Endothelial cell of umbilical vein (primary cell): ENCODE measurements at regions not wholly inside any gene's neighbourhood (a gene's known extent, or its start where the extent isn't known, plus 50 kb on each side); places are given as distances from the start of the nearest gene placed in this dataset.

Experiments
- BruUV-seq: library from RNA; stranded (reverse); fragments of 400-500 nt; replicated peaks from 2 replicates; lab custom pipeline; 2021; lab: Mats Ljungman, UMichigan
- CTCF ChIA-PET: fragments of 300-600, 350-600 bp; sonication (Branson Sonifier 250); formaldehyde crosslinking; loops from one replicate; lab custom pipeline; 2021; ENCODE audit warnings: antibody characterized with exemption, inconsistent platforms; lab: Charles Lee
- POLR2A ChIA-PET: fragments of 300-600, 350-600 bp; sonication (Branson Sonifier 250); formaldehyde crosslinking; loops from one replicate; lab custom pipeline; 2021; ENCODE audit warnings: antibody characterized with exemption, inconsistent platforms; lab: Charles Lee
- DNase-seq: peaks from one replicate; pipeline ENCODE4 v3.0.0-alpha.2; 2011; ENCODE audit warnings: low read depth, low spot score
- FAIRE-seq: peaks from 2 replicates; lab custom pipeline; 2011; peaks lifted over from hg19 to GRCh38; lab: Jason Lieb, UNC
- H2AFZ ChIP-seq: 2 replicates; pipeline ENCODE4 v1.6.0; 2012; ENCODE audit warnings: low read depth, low read length, control low read depth, inconsistent platforms
- H3K27ac ChIP-seq: 2 replicates; pipeline ENCODE4 v1.5.1; 2011; ENCODE audit warnings: low read depth, mild to moderate bottlenecking, control low read depth, low read length, moderate library complexity; ENCODE audit not compliant: insufficient read depth
- H3K27me3 ChIP-seq, 2 experiments: 2 replicates each; pipeline versions ENCODE4 v1.6.0 to v1.6.1; 2011; ENCODE audit warnings: low read length in 2 of 2, mixed read lengths in 1 of 2; ENCODE audit not compliant: control insufficient read depth in 2 of 2, insufficient read depth in 2 of 2
- H3K36me3 ChIP-seq, 2 experiments: 2 replicates in 1 of 2; 3 replicates in 1 of 2; pipeline ENCODE4 v1.5.1; 2011; ENCODE audit warnings: low read length in 2 of 2, mild to moderate bottlenecking in 1 of 2, moderate library complexity in 1 of 2; ENCODE audit not compliant: control insufficient read depth in 2 of 2, insufficient read depth in 2 of 2; ENCODE audit errors: extremely low read depth in 1 of 2
- H3K4me1 ChIP-seq: 3 replicates; pipeline ENCODE4 v1.5.1; 2011; ENCODE audit warnings: mild to moderate bottlenecking, low read length; ENCODE audit not compliant: control insufficient read depth, insufficient read depth; ENCODE audit errors: extremely low read depth
- H3K4me2 ChIP-seq: 2 replicates; pipeline ENCODE4 v1.6.1; 2011; ENCODE audit warnings: low read length, control low read depth, mixed read lengths; ENCODE audit not compliant: insufficient read depth
- H3K4me3 ChIP-seq, 3 experiments: fragments of 200-600 bp in 1 of 3; sonication (generic), shearing (Covaris generic) in 1 of 3; replicated peaks in 1 of 3; 2 replicates each; pipeline ENCODE4 v1.5.1; 2011 to 2016; ENCODE audit warnings: control low read depth in 3 of 3, low read length in 3 of 3, mild to moderate bottlenecking in 2 of 3, inconsistent platforms in 1 of 3, low read depth in 1 of 3, moderate library complexity in 1 of 3; ENCODE audit not compliant: insufficient read depth in 1 of 3
- H3K79me2 ChIP-seq: 2 replicates; pipeline ENCODE4 v1.6.0; 2012; ENCODE audit warnings: low read length, inconsistent platforms; ENCODE audit not compliant: control insufficient read depth, insufficient read depth
- H3K9ac ChIP-seq: replicated peaks from 2 replicates; pipeline ENCODE3; 2011; ENCODE audit warnings: low read length, control low read depth; ENCODE audit not compliant: insufficient read depth; ENCODE audit errors: extremely low read depth
- H3K9me1 ChIP-seq: replicated peaks from 3 replicates; pipeline ENCODE4 v1.6.0; 2011; ENCODE audit warnings: mild to moderate bottlenecking, low read length; ENCODE audit not compliant: control insufficient read depth, insufficient read depth; ENCODE audit errors: extremely low read depth
- H3K9me3 ChIP-seq: replicated peaks from 2 replicates; pipeline ENCODE4 v1.5.1; 2012; ENCODE audit warnings: low read length, inconsistent platforms; ENCODE audit not compliant: control insufficient read depth, insufficient read depth
- H4K20me1 ChIP-seq: replicated peaks from 2 replicates; pipeline ENCODE3; 2011; ENCODE audit warnings: mild to moderate bottlenecking, low read length; ENCODE audit not compliant: control insufficient read depth, insufficient read depth; ENCODE audit errors: extremely low read depth
- EZH2 ChIP-seq: IDR thresholded peaks from 2 replicates; pipeline ENCODE4 v1.6.1; 2012; ENCODE audit warnings: borderline replicate concordance, low read depth, mild to moderate bottlenecking, moderate library complexity, low read length, inconsistent platforms; ENCODE audit not compliant: severe bottlenecking
- FOS ChIP-seq: IDR thresholded peaks from 2 replicates; pipeline ENCODE4 v1.6.1; 2011; ENCODE audit warnings: mild to moderate bottlenecking, low read length, moderate library complexity, borderline replicate concordance; ENCODE audit not compliant: insufficient read depth
- GATA2 ChIP-seq: IDR thresholded peaks from 2 replicates; pipeline ENCODE4 v1.7.0; 2011; ENCODE audit warnings: low read depth, mild to moderate bottlenecking, moderate library complexity, mixed read lengths, low read length; ENCODE audit not compliant: insufficient read length, insufficient read depth
- JUN ChIP-seq: IDR thresholded peaks from 2 replicates; pipeline ENCODE4 v1.6.1; 2011; ENCODE audit warnings: borderline replicate concordance, low read depth; ENCODE audit not compliant: insufficient read length, insufficient read depth
- MAX ChIP-seq: IDR thresholded peaks from 2 replicates; pipeline ENCODE4 v1.6.1; 2011; ENCODE audit not compliant: insufficient read depth, insufficient read length
- MYC ChIP-seq: IDR thresholded peaks from one replicate; pipeline ENCODE4 v1.6.1; 2011; ENCODE audit warnings: mild to moderate bottlenecking, low read depth, low read length
- POLR2A ChIP-seq: IDR thresholded peaks from 2 replicates; pipeline ENCODE4 v1.6.1; 2012; ENCODE audit warnings: low read depth, mild to moderate bottlenecking, control low read depth, low read length
- POLR2AphosphoS5 ChIP-seq: IDR thresholded peaks from 2 replicates; pipeline ENCODE4 v1.6.1; 2012; ENCODE audit warnings: low read depth, mild to moderate bottlenecking, control low read depth, low read length, moderate library complexity; ENCODE audit not compliant: insufficient read depth
- dilution Hi-C: fragments of 300-500 bp; cut with MboI; formaldehyde crosslinking; loops from one replicate; pipeline ENCODE4 v1.15.0; 2019; ENCODE audit warnings: low sequenced_read_pairs; ENCODE audit not compliant: extremely low pct_ligation_motif_present
- intact Hi-C: fragments of 100-400 bp; cut with micrococcal nuclease; formaldehyde crosslinking; loops from one replicate; pipeline ENCODE4 v1.10.0; 2022
- TF ChIP-seq, protein P1 (sequence below), 2 donors: IDR thresholded peaks; 1 replicate in 1 of 2; 2 replicates in 1 of 2; pipeline ENCODE4 v1.5.1; 2011; ENCODE audit warnings: low read length in 2 of 2, mild to moderate bottlenecking in 2 of 2, moderate library complexity in 2 of 2, control low read depth in 1 of 2, inconsistent platforms in 1 of 2, low read depth in 1 of 2; ENCODE audit not compliant: insufficient read depth in 1 of 2; ENCODE audit errors: extremely low read depth in 1 of 2

- Histone ChIP-seq H3K9me1 (no peaks in the 10 kb centered on the region), H3K79me2 (no peaks in the 10 kb centered on the region), H3K4me1 (no peaks in the 10 kb centered on the region), H3K4me3 (no peak overlapping the region), H4K20me1 (no peaks in the 10 kb centered on the region), H3K27me3 (no peaks in the 10 kb centered on the region), H3K9me3 (peaks cover 5% of the 10 kb centered on the region), H2AFZ (no peak overlapping the region), H3K9ac (no peak overlapping the region), H3K4me2 (no peak overlapping the region), H3K36me3 (no peaks in the 10 kb centered on the region), H3K27ac (no peak overlapping the region)
- CTCF ChIA-PET, result no interaction called here
- DNase-seq (no peak), FAIRE-seq (no peak)
- no TSS peak for BruUV-seq
- dilution Hi-C loops, result no loop called here
- POLR2A ChIA-PET, result no interaction called here
- intact Hi-C loops, result no loop called here
- TF ChIP-seq MAX (no peak), MYC (no peak), POLR2AphosphoS5 (no peak), JUN (no peak), POLR2A (no peak), FOS (no peak), GATA2 (no peak), EZH2 (no peak)
- TF ChIP-seq, protein P1, sequence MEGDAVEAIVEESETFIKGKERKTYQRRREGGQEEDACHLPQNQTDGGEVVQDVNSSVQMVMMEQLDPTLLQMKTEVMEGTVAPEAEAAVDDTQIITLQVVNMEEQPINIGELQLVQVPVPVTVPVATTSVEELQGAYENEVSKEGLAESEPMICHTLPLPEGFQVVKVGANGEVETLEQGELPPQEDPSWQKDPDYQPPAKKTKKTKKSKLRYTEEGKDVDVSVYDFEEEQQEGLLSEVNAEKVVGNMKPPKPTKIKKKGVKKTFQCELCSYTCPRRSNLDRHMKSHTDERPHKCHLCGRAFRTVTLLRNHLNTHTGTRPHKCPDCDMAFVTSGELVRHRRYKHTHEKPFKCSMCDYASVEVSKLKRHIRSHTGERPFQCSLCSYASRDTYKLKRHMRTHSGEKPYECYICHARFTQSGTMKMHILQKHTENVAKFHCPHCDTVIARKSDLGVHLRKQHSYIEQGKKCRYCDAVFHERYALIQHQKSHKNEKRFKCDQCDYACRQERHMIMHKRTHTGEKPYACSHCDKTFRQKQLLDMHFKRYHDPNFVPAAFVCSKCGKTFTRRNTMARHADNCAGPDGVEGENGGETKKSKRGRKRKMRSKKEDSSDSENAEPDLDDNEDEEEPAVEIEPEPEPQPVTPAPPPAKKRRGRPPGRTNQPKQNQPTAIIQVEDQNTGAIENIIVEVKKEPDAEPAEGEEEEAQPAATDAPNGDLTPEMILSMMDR (IDR thresholded peaks at IDR 0.05; ENCODE audit: extremely low read depth in 1 of 2, insufficient read depth in 1 of 2, low read depth in 1 of 2, low read length in 2 of 2), result no peak
These were observed 73.3 kb upstream of the SHANK2 start for GRCh38 chr11:71325418-71326327.
